ENCODE measurements at regions not wholly inside any gene's neighbourhood (a gene's known extent, or its start where the extent isn't known, plus 50 kb on each side); places are given as distances from the start of the nearest gene placed in this dataset.

DNA sequence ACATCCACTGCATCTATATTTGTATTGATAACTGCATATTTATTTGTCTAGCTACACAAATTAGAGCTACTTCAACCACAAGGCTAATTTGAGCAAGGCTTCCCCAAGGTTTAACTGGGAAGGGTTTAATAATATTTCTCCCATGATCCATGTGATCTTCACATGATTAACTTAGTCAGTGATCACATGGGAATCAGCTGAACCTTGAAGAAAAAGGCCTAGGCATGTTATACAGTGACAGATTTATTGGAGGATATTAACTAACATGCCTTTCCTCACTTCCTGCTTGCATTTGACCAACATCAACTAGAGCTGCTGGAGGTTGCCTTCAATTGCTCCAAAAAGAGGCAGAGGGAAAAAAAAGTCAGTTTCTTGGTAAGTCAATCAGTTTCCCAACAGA lies 417.0 kb downstream of the HAO1 start:
- H3K9me3 ChIP-seq, result no peaks in the 10 kb centered on the region
- no peaks in the 10 kb centered on the region for H3K27me3 ChIP-seq
- H3K27ac ChIP-seq, result no peak overlapping the region
- H3K36me3 ChIP-seq, result no peaks in the 10 kb centered on the region
- no peak for DNase-seq
- TF ChIP-seq POLR2A (IDR thresholded peaks at IDR 0.05) (no peak), CTCF (IDR thresholded peaks at IDR 0.05) (no peak)
- no peaks in the 10 kb centered on the region for H3K4me1 ChIP-seq
- intact Hi-C loops (cut with DNase I; ENCODE audit: low total_unique reads), result no loop called here
- H3K4me3 ChIP-seq, result no peak overlapping the region

DNA sequence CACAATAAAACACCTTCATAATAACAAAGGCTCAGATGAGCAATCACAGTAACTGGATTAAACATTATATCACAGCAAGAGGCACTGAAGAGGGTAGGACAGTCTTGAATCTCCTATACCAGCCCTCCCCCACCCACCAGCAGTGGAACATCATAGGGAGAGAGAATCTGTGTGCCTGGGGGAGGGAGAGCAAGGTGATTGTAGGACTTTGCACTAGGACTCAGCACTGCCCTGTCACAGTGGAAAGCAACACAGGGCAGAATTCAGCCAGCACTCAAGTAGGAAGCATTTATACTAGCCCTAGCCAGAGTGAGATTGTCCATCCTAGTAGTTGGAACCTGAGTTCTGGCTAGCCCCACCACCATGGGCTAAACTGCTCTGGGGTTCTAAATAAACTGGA lies 400.2 kb downstream of the HAO1 start:
- H3K4me3 ChIP-seq, result no peak overlapping the region
- no peaks in the 10 kb centered on the region for H3K36me3 ChIP-seq
- DNase-seq, result no peak
- intact Hi-C loops (cut with DNase I; ENCODE audit: low total_unique reads), result no loop called here
- no peak overlapping the region for H3K27ac ChIP-seq
- H3K4me1 ChIP-seq, result no peaks in the 10 kb centered on the region
- H3K27me3 ChIP-seq, result no peaks in the 10 kb centered on the region
- no peak for TF ChIP-seq POLR2A (IDR thresholded peaks at IDR 0.05)
- TF ChIP-seq CTCF (IDR thresholded peaks at IDR 0.05), result no peak
- H3K9me3 ChIP-seq, result no peaks in the 10 kb centered on the region

DNA sequence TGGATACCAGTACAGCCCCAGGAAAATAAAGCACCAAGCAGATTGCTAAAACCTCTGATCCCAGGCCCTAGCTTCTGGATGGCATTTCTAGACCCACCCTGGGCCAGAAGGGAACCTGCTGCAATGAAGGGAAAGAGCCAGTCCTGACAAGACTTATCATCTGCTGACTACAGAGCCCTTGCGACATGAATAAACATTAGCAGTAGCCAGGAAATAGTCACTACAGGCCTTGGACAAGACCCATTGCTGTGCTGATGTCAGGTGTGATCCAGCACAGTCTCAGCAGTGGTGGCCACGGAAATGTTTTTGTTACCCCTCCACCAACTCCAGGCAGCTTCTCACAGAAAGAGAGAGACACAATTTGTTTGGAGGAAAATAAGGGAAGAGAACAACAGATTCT lies 399.3 kb downstream of the HAO1 start:
- peaks cover 0 to 3% of the 10 kb centered on the region in 2 donors for H3K36me3 ChIP-seq
- H3K27me3 ChIP-seq, result no peaks in the 10 kb centered on the region
- no peak overlapping the region for H3K27ac ChIP-seq
- H3K9me3 ChIP-seq, result no peaks in the 10 kb centered on the region
- DNase-seq, result no peak
- TF ChIP-seq POLR2A (IDR thresholded peaks at IDR 0.05), result no peak
- TF ChIP-seq CTCF (IDR thresholded peaks at IDR 0.05), result no peak
- no peaks in the 10 kb centered on the region for H3K4me1 ChIP-seq
- intact Hi-C loops (cut with DNase I; ENCODE audit: low total_unique reads), result no loop called here
- H3K4me3 ChIP-seq, result no peak overlapping the region

DNA sequence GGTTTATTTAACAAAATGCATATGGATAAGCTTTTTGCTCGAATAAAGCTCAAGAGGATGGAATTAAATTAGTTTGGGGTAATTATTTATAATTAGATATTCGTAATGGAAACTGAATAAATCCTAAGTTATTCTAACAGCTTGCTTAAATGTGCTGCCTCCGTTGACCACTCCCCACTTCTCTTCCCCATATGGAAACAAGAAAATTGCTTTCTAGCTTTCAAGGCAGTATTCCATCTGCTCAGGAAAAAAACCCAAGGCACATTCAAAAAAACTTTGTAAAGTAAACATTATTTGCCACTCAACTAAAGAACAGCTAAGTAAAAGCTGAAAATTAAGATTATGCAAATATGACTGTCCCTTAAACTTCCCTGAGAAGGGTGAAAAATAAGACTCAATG lies 369.2 kb downstream of the HAO1 start:
- intact Hi-C loops (cut with DNase I; ENCODE audit: low total_unique reads), result no loop called here
- H3K4me3 ChIP-seq, result no peak overlapping the region
- TF ChIP-seq POLR2A (IDR thresholded peaks at IDR 0.05) (no peak), CTCF (IDR thresholded peaks at IDR 0.05) (no peak)
- no peaks in the 10 kb centered on the region for H3K9me3 ChIP-seq
- H3K27me3 ChIP-seq, result no peaks in the 10 kb centered on the region
- H3K27ac ChIP-seq, result no peak overlapping the region
- DNase-seq, result no peak
- H3K36me3 ChIP-seq, result no peaks in the 10 kb centered on the region
- no peaks in the 10 kb centered on the region for H3K4me1 ChIP-seq

DNA sequence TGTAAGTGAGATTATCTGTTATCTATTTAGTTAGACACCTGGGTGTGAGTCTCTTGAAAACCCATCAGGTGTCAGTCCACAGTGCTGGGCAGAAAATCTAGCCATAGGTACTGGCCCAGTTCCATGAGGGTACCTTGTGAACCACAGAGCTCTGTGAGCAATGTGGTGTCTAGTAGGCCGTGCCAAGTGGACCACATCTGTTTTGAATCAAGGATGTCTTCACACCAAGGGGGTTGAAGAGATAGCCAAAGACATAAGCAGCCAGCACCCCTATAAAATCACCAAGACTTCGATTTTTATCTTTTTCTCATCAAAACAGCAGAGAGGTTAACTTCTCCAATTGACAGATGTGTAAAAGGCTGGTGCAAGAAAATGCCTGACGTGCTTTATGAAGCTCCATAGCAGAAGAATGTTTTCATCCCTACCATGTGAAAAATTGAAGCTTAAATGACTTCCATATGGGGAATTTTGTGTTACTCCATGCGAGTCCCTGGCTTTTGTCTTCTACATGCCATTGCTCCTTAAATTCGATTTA lies 368.7 kb downstream of the HAO1 start:
- no peak for DNase-seq
- Histone ChIP-seq H3K36me3 (no peaks in the 10 kb centered on the region), H3K4me3 (no peak overlapping the region), H3K4me1 (no peaks in the 10 kb centered on the region), H3K27ac (no peak overlapping the region), H3K27me3 (no peaks in the 10 kb centered on the region), H3K9me3 (no peaks in the 10 kb centered on the region)
- TF ChIP-seq CTCF (IDR thresholded peaks at IDR 0.05) (no peak), POLR2A (IDR thresholded peaks at IDR 0.05) (no peak)
- intact Hi-C loops (cut with DNase I; ENCODE audit: low total_unique reads), result no loop called here

Data from uterus (tissue), 3 donors.